ENCODE measurements at regions not wholly inside any gene's neighbourhood (a gene's known extent, or its start where the extent isn't known, plus 50 kb on each side); places are given as distances from the start of the nearest gene placed in this dataset.

GRCh38 chr4:97150966-97151365 lies 992.3 kb downstream of the STPG2 start:
- Histone ChIP-seq H3K9me3 (ENCODE audit: insufficient read depth, low read depth, low read length) (no peaks in the 10 kb centered on the region), H3K27ac (ENCODE audit: low read depth, low read length) (no peak overlapping the region), H4K91ac (ENCODE audit: low read depth, low read length) (no peak overlapping the region), H3K23ac (ENCODE audit: low read length) (no peak overlapping the region), H4K8ac (ENCODE audit: low read depth, low read length) (no peak overlapping the region), H3K4me2 (ENCODE audit: low read length) (no peak overlapping the region), H2AK5ac (ENCODE audit: low read length) (no peak overlapping the region), H3K79me2 (ENCODE audit: control insufficient read depth, insufficient read depth, low read length, poor library complexity) (no peaks in the 10 kb centered on the region), H3K36me3 (ENCODE audit: control insufficient read depth in 1 of 2, insufficient read depth in 2 of 2, low read length in 2 of 2) (no peaks in the 10 kb centered on the region), H3K79me1 (ENCODE audit: low read length) (peaks cover 1% of the 10 kb centered on the region), H3K4ac (ENCODE audit: low read depth, low read length) (no peak overlapping the region), H3K27me3 (ENCODE audit: insufficient read depth, low read length) (no peaks in the 10 kb centered on the region), H2BK5ac (ENCODE audit: low read depth, low read length, poor library complexity) (no peak overlapping the region), H3K14ac (ENCODE audit: low read length) (no peak overlapping the region), H3K18ac (ENCODE audit: low read length) (no peak overlapping the region), H3K4me1 (ENCODE audit: control insufficient read depth in 1 of 2, insufficient read depth in 2 of 2, low read length in 2 of 2) (no peaks in the 10 kb centered on the region), H2BK12ac (ENCODE audit: low read length) (no peak overlapping the region), H3K9ac (ENCODE audit: low read length) (no peak overlapping the region), H4K12ac (ENCODE audit: low read depth, low read length) (no peak overlapping the region), H2AFZ (ENCODE audit: insufficient read depth, low read length, poor library complexity) (no peak overlapping the region), H2BK120ac (ENCODE audit: insufficient read depth, low read length, poor library complexity) (no peak overlapping the region), H3K4me3 (ENCODE audit: low read depth, low read length) (no peak overlapping the region)
- DNase-seq: no peak
- no CpG with 5 or more reads among the region's 2 CpGs for WGBS (ENCODE audit: extremely low coverage, insufficient coverage, insufficient read length)

DNA sequence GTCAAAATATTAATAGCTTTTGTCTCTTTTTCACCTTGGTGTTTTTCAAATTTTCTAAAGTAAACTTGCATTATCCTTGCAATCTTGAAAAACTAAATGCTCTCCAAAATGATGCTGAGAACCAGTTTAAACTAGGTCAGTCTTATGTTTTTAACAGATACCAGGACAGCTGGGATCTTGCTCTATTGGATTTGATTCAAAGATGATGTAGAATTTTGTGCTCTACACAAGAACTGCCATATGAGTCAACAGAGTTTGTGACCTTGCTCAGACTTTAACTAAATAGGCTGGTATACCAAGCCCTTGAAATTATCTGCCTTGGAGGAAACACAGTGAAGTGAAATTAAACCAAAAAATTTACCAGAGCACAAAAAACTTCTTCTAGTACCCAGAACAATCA lies 991.1 kb downstream of the STPG2 start:
- H2AK5ac ChIP-seq (ENCODE audit: low read length): no peak overlapping the region
- no peak overlapping the region for H2BK120ac ChIP-seq (ENCODE audit: insufficient read depth, low read length, poor library complexity)
- H2AFZ ChIP-seq (ENCODE audit: insufficient read depth, low read length, poor library complexity): no peak overlapping the region
- no peak for DNase-seq
- no peaks in the 10 kb centered on the region for H3K9me3 ChIP-seq (ENCODE audit: insufficient read depth, low read depth, low read length)
- no peak overlapping the region for H3K4ac ChIP-seq (ENCODE audit: low read depth, low read length)
- no peak overlapping the region for H3K4me2 ChIP-seq (ENCODE audit: low read length)
- no peak overlapping the region for H3K18ac ChIP-seq (ENCODE audit: low read length)
- no peak overlapping the region for H3K9ac ChIP-seq (ENCODE audit: low read length)
- H4K12ac ChIP-seq (ENCODE audit: low read depth, low read length): no peak overlapping the region
- no peak overlapping the region for H3K23ac ChIP-seq (ENCODE audit: low read length)
- no peak overlapping the region for H2BK5ac ChIP-seq (ENCODE audit: low read depth, low read length, poor library complexity)
- H3K79me2 ChIP-seq (ENCODE audit: control insufficient read depth, insufficient read depth, low read length, poor library complexity): no peaks in the 10 kb centered on the region
- peaks cover 1% of the 10 kb centered on the region for H3K79me1 ChIP-seq (ENCODE audit: low read length)
- no peak overlapping the region for H4K91ac ChIP-seq (ENCODE audit: low read depth, low read length)
- H3K4me3 ChIP-seq (ENCODE audit: low read depth, low read length): no peak overlapping the region
- H2BK12ac ChIP-seq (ENCODE audit: low read length): no peak overlapping the region
- no peaks in the 10 kb centered on the region for H3K27me3 ChIP-seq (ENCODE audit: insufficient read depth, low read length)
- no peak overlapping the region for H3K27ac ChIP-seq (ENCODE audit: low read depth, low read length)
- no peaks in the 10 kb centered on the region for H3K4me1 ChIP-seq (ENCODE audit: control insufficient read depth in 1 of 2, insufficient read depth in 2 of 2, low read length in 2 of 2)
- no peaks in the 10 kb centered on the region for H3K36me3 ChIP-seq (ENCODE audit: control insufficient read depth in 1 of 2, insufficient read depth in 2 of 2, low read length in 2 of 2)
- no peak overlapping the region for H3K14ac ChIP-seq (ENCODE audit: low read length)
- H4K8ac ChIP-seq (ENCODE audit: low read depth, low read length): no peak overlapping the region

DNA sequence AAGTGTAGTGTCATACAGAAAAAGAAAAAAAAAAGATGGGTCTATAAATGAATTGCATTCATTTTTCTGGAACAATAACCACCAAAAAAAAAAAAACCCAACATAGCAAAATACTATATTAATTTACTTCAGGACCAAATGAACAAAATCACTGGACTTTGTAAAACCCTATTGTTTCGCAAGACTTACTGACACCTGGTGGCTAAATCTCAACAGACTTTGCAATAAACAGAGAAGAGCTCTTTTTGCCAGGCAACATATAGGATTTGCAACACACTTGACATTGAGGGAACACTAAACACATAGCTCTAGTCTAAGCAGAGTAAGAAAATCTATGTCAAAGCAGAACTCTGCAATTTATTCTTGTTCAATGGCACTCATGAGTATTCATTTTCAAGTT lies 990.2 kb downstream of the STPG2 start:
- Histone ChIP-seq H2BK5ac (ENCODE audit: low read depth, low read length, poor library complexity) (no peak overlapping the region), H3K27ac (ENCODE audit: low read depth, low read length) (no peak overlapping the region), H3K9ac (ENCODE audit: low read length) (no peak overlapping the region), H3K23ac (ENCODE audit: low read length) (no peak overlapping the region), H2AK5ac (ENCODE audit: low read length) (no peak overlapping the region), H3K4me2 (ENCODE audit: low read length) (no peak overlapping the region), H3K27me3 (ENCODE audit: insufficient read depth, low read length) (no peaks in the 10 kb centered on the region), H3K79me2 (ENCODE audit: control insufficient read depth, insufficient read depth, low read length, poor library complexity) (no peaks in the 10 kb centered on the region), H3K18ac (ENCODE audit: low read length) (no peak overlapping the region), H3K14ac (ENCODE audit: low read length) (no peak overlapping the region), H3K4me1 (ENCODE audit: control insufficient read depth in 1 of 2, insufficient read depth in 2 of 2, low read length in 2 of 2) (no peaks in the 10 kb centered on the region), H4K12ac (ENCODE audit: low read depth, low read length) (no peak overlapping the region), H3K4me3 (ENCODE audit: low read depth, low read length) (no peak overlapping the region), H3K79me1 (ENCODE audit: low read length) (peaks cover 1% of the 10 kb centered on the region), H3K36me3 (ENCODE audit: control insufficient read depth in 1 of 2, insufficient read depth in 2 of 2, low read length in 2 of 2) (no peaks in the 10 kb centered on the region), H2BK120ac (ENCODE audit: insufficient read depth, low read length, poor library complexity) (no peak overlapping the region), H4K8ac (ENCODE audit: low read depth, low read length) (no peak overlapping the region), H2BK12ac (ENCODE audit: low read length) (no peak overlapping the region), H3K9me3 (ENCODE audit: insufficient read depth, low read depth, low read length) (no peaks in the 10 kb centered on the region), H3K4ac (ENCODE audit: low read depth, low read length) (no peak overlapping the region), H2AFZ (ENCODE audit: insufficient read depth, low read length, poor library complexity) (no peak overlapping the region), H4K91ac (ENCODE audit: low read depth, low read length) (no peak overlapping the region)
- peak in 1 of 2 donors; percentile 33 for DNase-seq
- no CpG with 5 or more reads among the region's 1 CpG for WGBS (ENCODE audit: extremely low coverage, insufficient coverage, insufficient read length)

GRCh38 chr4:97159625-97160024 lies 983.7 kb downstream of the STPG2 start:
- Histone ChIP-seq H3K27ac (ENCODE audit: low read depth, low read length) (no peak overlapping the region), H2BK12ac (ENCODE audit: low read length) (no peak overlapping the region), H3K79me2 (ENCODE audit: control insufficient read depth, insufficient read depth, low read length, poor library complexity) (no peaks in the 10 kb centered on the region), H3K9ac (ENCODE audit: low read length) (no peak overlapping the region), H3K27me3 (ENCODE audit: insufficient read depth, low read length) (no peaks in the 10 kb centered on the region), H3K4me2 (ENCODE audit: low read length) (no peak overlapping the region), H4K91ac (ENCODE audit: low read depth, low read length) (no peak overlapping the region), H2BK5ac (ENCODE audit: low read depth, low read length, poor library complexity) (no peak overlapping the region), H3K4me1 (ENCODE audit: control insufficient read depth in 1 of 2, insufficient read depth in 2 of 2, low read length in 2 of 2) (no peaks in the 10 kb centered on the region), H3K79me1 (ENCODE audit: low read length) (peaks cover 1% of the 10 kb centered on the region), H2BK120ac (ENCODE audit: insufficient read depth, low read length, poor library complexity) (no peak overlapping the region), H3K36me3 (ENCODE audit: control insufficient read depth in 1 of 2, insufficient read depth in 2 of 2, low read length in 2 of 2) (no peaks in the 10 kb centered on the region), H4K12ac (ENCODE audit: low read depth, low read length) (no peak overlapping the region), H4K8ac (ENCODE audit: low read depth, low read length) (no peak overlapping the region), H3K4ac (ENCODE audit: low read depth, low read length) (no peak overlapping the region), H3K23ac (ENCODE audit: low read length) (no peak overlapping the region), H3K4me3 (ENCODE audit: low read depth, low read length) (no peak overlapping the region), H3K14ac (ENCODE audit: low read length) (no peak overlapping the region), H3K18ac (ENCODE audit: low read length) (no peak overlapping the region), H3K9me3 (ENCODE audit: insufficient read depth, low read depth, low read length) (no peaks in the 10 kb centered on the region), H2AK5ac (ENCODE audit: low read length) (no peak overlapping the region), H2AFZ (ENCODE audit: insufficient read depth, low read length, poor library complexity) (no peak overlapping the region)
- no CpG with 5 or more reads among the region's 1 CpG for WGBS (ENCODE audit: extremely low coverage, insufficient coverage, insufficient read length)
- DNase-seq: no peak

DNA sequence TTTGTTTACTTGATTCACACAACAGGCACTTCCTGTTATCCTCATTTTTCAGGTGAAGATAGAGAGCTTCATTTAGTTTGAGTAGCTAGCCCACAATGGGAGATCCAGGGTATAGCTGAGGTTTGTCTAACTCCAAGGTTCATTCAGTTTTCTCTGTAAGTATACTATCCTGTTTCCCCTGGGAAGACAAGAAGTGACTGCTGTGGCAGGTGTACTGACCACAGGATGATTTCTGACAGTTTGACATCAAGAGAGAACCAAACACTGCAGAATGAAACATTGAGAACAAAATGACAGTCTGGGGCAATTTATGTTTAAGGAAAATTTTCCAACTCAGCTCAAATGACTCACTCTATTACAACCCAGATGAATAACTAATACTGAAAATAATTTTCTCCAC lies 958.0 kb downstream of the STPG2 start:
- Histone ChIP-seq H3K27me3 (ENCODE audit: insufficient read depth, low read length) (no peaks in the 10 kb centered on the region), H3K23ac (ENCODE audit: low read length) (no peak overlapping the region), H2AFZ (ENCODE audit: insufficient read depth, low read length, poor library complexity) (no peak overlapping the region), H2BK12ac (ENCODE audit: low read length) (no peak overlapping the region), H3K9me3 (ENCODE audit: insufficient read depth, low read depth, low read length) (no peaks in the 10 kb centered on the region), H3K79me1 (ENCODE audit: low read length) (no peaks in the 10 kb centered on the region), H3K9ac (ENCODE audit: low read length) (no peak overlapping the region), H3K79me2 (ENCODE audit: control insufficient read depth, insufficient read depth, low read length, poor library complexity) (no peaks in the 10 kb centered on the region), H2BK5ac (ENCODE audit: low read depth, low read length, poor library complexity) (no peak overlapping the region), H3K36me3 (ENCODE audit: control insufficient read depth in 1 of 2, insufficient read depth in 2 of 2, low read length in 2 of 2) (no peaks in the 10 kb centered on the region), H2BK120ac (ENCODE audit: insufficient read depth, low read length, poor library complexity) (no peak overlapping the region), H3K4ac (ENCODE audit: low read depth, low read length) (no peak overlapping the region), H3K14ac (ENCODE audit: low read length) (no peak overlapping the region), H4K91ac (ENCODE audit: low read depth, low read length) (no peak overlapping the region), H3K27ac (ENCODE audit: low read depth, low read length) (no peak overlapping the region), H3K18ac (ENCODE audit: low read length) (no peak overlapping the region), H3K4me1 (ENCODE audit: control insufficient read depth in 1 of 2, insufficient read depth in 2 of 2, low read length in 2 of 2) (no peaks in the 10 kb centered on the region), H4K8ac (ENCODE audit: low read depth, low read length) (no peak overlapping the region), H3K4me3 (ENCODE audit: low read depth, low read length) (no peak overlapping the region), H4K12ac (ENCODE audit: low read depth, low read length) (no peak overlapping the region), H3K4me2 (ENCODE audit: low read length) (no peak overlapping the region), H2AK5ac (ENCODE audit: low read length) (no peak overlapping the region)
- DNase-seq: no peak

All from trophoblast cell (in vitro differentiated cells and primary cell).